ENCODE measurements at regions not wholly inside any gene's neighbourhood (a gene's known extent, or its start where the extent isn't known, plus 50 kb on each side); places are given as distances from the start of the nearest gene placed in this dataset.

GRCh38 chr13:63311587-63311986 lies 1895.9 kb upstream of the PCDH20 start:
- Mint-ChIP-seq H3K4me1 (no peaks in the 10 kb centered on the region), H3K4me3 (no peak overlapping the region), H3K36me3 (ENCODE audit: insufficient read depth in 1 of 3, low read depth in 3 of 3) (no peaks in the 10 kb centered on the region; a peak in 1 of 7 replicates), H3K9me3 (no peaks in the 10 kb centered on the region), H3K27ac (no peak overlapping the region), H3K27me3 (ENCODE audit: low read depth) (no peaks in the 10 kb centered on the region)
- Histone ChIP-seq H4K91ac (ENCODE audit: insufficient read length, low read depth, low read length) (no peak overlapping the region), H3K9ac (ENCODE audit: extremely low read depth, insufficient read length, low read length) (no peak overlapping the region), H4K5ac (ENCODE audit: insufficient read length, low read depth, low read length) (no peak overlapping the region), H3K18ac (ENCODE audit: insufficient read length, low read depth, low read length) (no peak overlapping the region), H4K8ac (replicated peaks; ENCODE audit: insufficient read length, low read depth, low read length) (no peak overlapping the region), H2BK20ac (ENCODE audit: low read depth, low read length, poor library complexity, severe bottlenecking) (no peak overlapping the region), H2BK15ac (ENCODE audit: low read depth, low read length) (no peak overlapping the region), H3K56ac (ENCODE audit: insufficient read length, low read depth, low read length) (no peak overlapping the region), H3K14ac (ENCODE audit: insufficient read depth, low read length) (no peak overlapping the region), H2BK12ac (ENCODE audit: insufficient read length, low read depth, low read length) (no peak overlapping the region), H2AK5ac (ENCODE audit: insufficient read length, low read length) (no peak overlapping the region), H3K4ac (ENCODE audit: low read depth, low read length) (no peak overlapping the region), H3K4me1 (ENCODE audit: insufficient read depth, low read length) (no peaks in the 10 kb centered on the region), H3K23me2 (ENCODE audit: insufficient read length, low read depth, low read length, poor library complexity, severe bottlenecking) (no peaks in the 10 kb centered on the region), H4K20me1 (ENCODE audit: control insufficient read depth, insufficient read depth, insufficient read length) (no peaks in the 10 kb centered on the region), H3K4me2 (ENCODE audit: insufficient read depth, insufficient read length, low read length) (no peak overlapping the region), H3K27me3 (ENCODE audit: insufficient read depth, low read length) (no peaks in the 10 kb centered on the region), H2BK5ac (ENCODE audit: insufficient read length, low read length) (no peak overlapping the region), H3K9me3 (ENCODE audit: control insufficient read depth, low read depth, low read length) (no peaks in the 10 kb centered on the region), H3K79me1 (ENCODE audit: insufficient read depth, low read depth, low read length, poor library complexity, severe bottlenecking) (no peaks in the 10 kb centered on the region), H3K27ac (ENCODE audit: insufficient read length, low read depth, low read length) (no peak overlapping the region), H3T11ph (ENCODE audit: low read length) (no peak overlapping the region), H2BK120ac (ENCODE audit: low read depth, low read length, poor library complexity, severe bottlenecking) (no peak overlapping the region), H3K23ac (ENCODE audit: insufficient read length, low read depth, low read length) (no peak overlapping the region), H2AFZ (ENCODE audit: low read length) (no peak overlapping the region), H3K79me2 (ENCODE audit: insufficient read depth, low read length) (no peaks in the 10 kb centered on the region)
- WGBS (ENCODE audit: extremely low coverage, insufficient read length, low lambda C conversion rate): no CpG with 5 or more reads among the region's 1 CpG
- no peak for DNase-seq
- no peak for TF ChIP-seq CTCF (conservative IDR thresholded peaks at IDR 0.05)
